Gastroesophageal sphincter (tissue), 4 donors: ENCODE measurements at regions not wholly inside any gene's neighbourhood (a gene's known extent, or its start where the extent isn't known, plus 50 kb on each side); places are given as distances from the start of the nearest gene placed in this dataset.

Experiments used
- ATAC-seq: fragments of 150-250 bp; one replicate; pipeline ENCODE4 v1.9.1; 2016; ENCODE audit warnings: mild to moderate bottlenecking, moderate library complexity
- H3K27ac ChIP-seq, 4 donors: fragments of 200-600 bp; sonication (generic) in 3 of 4; 1 replicate in 3 of 4; 2 replicates in 1 of 4; pipeline ENCODE4 v1.5.1; 2016 to 2019
- H3K27me3 ChIP-seq: fragments of 200-600 bp; sonication (generic); one replicate; pipeline ENCODE4 v1.5.1; 2019
- H3K36me3 ChIP-seq, 2 donors: fragments of 200-600 bp; sonication (generic); one replicate each; pipeline ENCODE4 v1.5.1; 2019; ENCODE audit warnings: control low read depth in 1 of 2
- H3K4me1 ChIP-seq, 3 donors: fragments of 200-600 bp; sonication (generic); 1 replicate in 2 of 3; 2 replicates in 1 of 3; pipeline ENCODE4 v1.5.1; 2016 to 2019; ENCODE audit warnings: control low read depth in 2 of 3
- H3K4me3 ChIP-seq, 2 donors: fragments of 200-600 bp; sonication (generic); one replicate each; pipeline ENCODE4 v1.5.1; 2019; ENCODE audit warnings: mild to moderate bottlenecking in 1 of 2, moderate library complexity in 1 of 2
- H3K9me3 ChIP-seq, 3 donors: fragments of 200-600 bp; sonication (generic); one replicate each; pipeline ENCODE4 v1.5.1; 2017 to 2019; ENCODE audit warnings: control low read depth in 2 of 3
- EP300 ChIP-seq: sonication (generic); formaldehyde crosslinking; IDR thresholded peaks from one replicate; pipeline ENCODE4 v1.6.1; 2017; ENCODE audit warnings: antibody characterized with exemption, mild to moderate bottlenecking
- POLR2A ChIP-seq, 2 donors: fragments of 450-650 bp; IDR thresholded peaks; one replicate each; pipeline ENCODE4 v1.6.1; 2017; ENCODE audit warnings: antibody characterized with exemption in 2 of 2, mild to moderate bottlenecking in 2 of 2, moderate library complexity in 1 of 2
- POLR2AphosphoS5 ChIP-seq: sonication (generic); formaldehyde crosslinking; IDR thresholded peaks from one replicate; pipeline ENCODE4 v1.6.1; 2017; ENCODE audit warnings: antibody characterized with exemption
- WGBS, 2 donors: methylation state at CpG; one replicate each; pipeline ENCODE4 v1.1.5; 2018; ENCODE audit warnings: low coverage in 1 of 2; 5-methylcytosine and 5-hydroxymethylcytosine counted together
- TF ChIP-seq, protein P1 (sequence below), 4 experiments: fragments of 200-600 bp in 2 of 4; fragments of 450-650 bp in 2 of 4; sonication (generic) in 1 of 4; IDR thresholded peaks; one replicate each; pipeline ENCODE4 v1.5.1; 2017 to 2019; ENCODE audit warnings: antibody characterized with exemption in 4 of 4, mild to moderate bottlenecking in 2 of 4, moderate library complexity in 2 of 4

DNA sequence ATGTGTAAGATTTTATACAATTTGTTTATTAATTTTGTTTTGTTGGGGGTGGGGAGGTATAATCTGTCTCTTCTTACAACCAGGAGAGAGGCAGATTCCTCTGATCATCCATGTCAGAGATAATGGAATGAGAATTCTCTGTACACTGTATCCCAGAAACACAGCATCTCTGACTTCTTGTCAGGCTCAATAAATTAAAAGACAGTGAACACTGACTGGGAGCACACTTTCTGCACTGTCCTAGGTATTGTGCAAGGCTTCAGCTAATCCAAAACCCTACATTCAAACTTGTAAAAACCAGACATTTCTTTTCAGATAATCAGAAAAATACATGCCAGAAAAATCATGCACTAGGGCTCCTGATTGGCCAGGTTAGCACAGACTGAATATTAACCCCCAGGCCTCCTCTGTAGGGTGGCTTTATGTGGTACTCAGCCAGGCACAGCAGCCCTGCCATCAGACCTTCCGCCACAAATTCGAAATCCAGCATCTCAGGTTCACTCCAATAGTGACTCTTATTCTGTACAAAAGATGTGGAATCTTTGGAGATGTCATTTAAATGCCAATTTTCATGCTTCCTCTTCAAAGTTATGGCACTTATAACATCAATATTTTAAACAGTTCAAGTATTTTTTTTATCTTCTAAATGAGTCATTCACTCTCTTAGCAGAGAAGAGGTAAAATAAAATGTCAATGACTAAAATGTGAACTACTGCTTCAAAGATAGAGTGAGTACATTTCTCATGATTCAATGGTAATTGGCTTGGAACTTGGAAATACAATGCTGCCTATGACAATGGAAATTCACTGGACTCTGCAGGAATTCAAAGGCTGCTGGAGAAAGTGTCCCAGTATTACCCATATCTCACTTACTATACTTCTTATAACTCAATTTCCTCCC lies 211.5 kb downstream of the KLF12 start:
- WGBS, 2 donors: 91 to 100% methylated on average over 2 of the region's 2 CpGs
- no peak overlapping the region for H3K27ac ChIP-seq
- TF ChIP-seq, protein P1, sequence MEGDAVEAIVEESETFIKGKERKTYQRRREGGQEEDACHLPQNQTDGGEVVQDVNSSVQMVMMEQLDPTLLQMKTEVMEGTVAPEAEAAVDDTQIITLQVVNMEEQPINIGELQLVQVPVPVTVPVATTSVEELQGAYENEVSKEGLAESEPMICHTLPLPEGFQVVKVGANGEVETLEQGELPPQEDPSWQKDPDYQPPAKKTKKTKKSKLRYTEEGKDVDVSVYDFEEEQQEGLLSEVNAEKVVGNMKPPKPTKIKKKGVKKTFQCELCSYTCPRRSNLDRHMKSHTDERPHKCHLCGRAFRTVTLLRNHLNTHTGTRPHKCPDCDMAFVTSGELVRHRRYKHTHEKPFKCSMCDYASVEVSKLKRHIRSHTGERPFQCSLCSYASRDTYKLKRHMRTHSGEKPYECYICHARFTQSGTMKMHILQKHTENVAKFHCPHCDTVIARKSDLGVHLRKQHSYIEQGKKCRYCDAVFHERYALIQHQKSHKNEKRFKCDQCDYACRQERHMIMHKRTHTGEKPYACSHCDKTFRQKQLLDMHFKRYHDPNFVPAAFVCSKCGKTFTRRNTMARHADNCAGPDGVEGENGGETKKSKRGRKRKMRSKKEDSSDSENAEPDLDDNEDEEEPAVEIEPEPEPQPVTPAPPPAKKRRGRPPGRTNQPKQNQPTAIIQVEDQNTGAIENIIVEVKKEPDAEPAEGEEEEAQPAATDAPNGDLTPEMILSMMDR (IDR thresholded peaks at IDR 0.05): no peak
- TF ChIP-seq POLR2AphosphoS5 (no peak), EP300 (no peak), POLR2A (IDR thresholded peaks at IDR 0.05) (no peak)
- H3K4me3 ChIP-seq: no peak overlapping the region
- ATAC-seq: no peak
- H3K4me1 ChIP-seq: peaks cover 0 to 8% (median 0%) of the 10 kb centered on the region in 3 donors
- no peaks in the 10 kb centered on the region for H3K27me3 ChIP-seq
- no peaks in the 10 kb centered on the region for H3K36me3 ChIP-seq
- H3K9me3 ChIP-seq: no peaks in the 10 kb centered on the region

DNA sequence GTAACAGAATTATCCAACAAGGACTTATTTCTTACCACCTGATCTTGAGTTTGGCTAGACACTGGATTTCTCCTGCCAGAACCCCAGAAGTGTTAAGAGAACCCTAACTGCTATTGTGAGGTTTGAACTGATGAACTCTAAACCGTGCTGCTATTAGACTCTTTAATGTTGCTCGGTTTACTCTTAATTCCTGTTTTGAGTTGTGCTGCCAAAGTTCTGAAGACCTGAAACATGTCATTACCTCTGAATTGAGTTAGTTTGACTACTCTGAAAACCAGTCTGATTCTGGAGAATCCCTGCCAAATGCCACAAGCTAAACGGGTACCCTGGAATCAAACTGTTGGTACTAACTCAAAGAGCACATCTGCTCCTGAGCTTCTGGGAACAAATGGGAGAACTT lies 215.5 kb downstream of the KLF12 start:
- no peak overlapping the region for H3K4me3 ChIP-seq
- WGBS, 2 donors: 64 to 72% methylated on average over 2 to 3 of the region's 3 CpGs
- no peak for ATAC-seq
- H3K4me1 ChIP-seq: peaks cover 7 to 37% (median 9%) of the 10 kb centered on the region in 3 donors
- H3K9me3 ChIP-seq: no peaks in the 10 kb centered on the region
- no peak overlapping the region for H3K27ac ChIP-seq
- H3K27me3 ChIP-seq: no peaks in the 10 kb centered on the region
- TF ChIP-seq, protein P1 (IDR thresholded peaks at IDR 0.05): no peak
- TF ChIP-seq EP300 (no peak), POLR2AphosphoS5 (no peak), POLR2A (IDR thresholded peaks at IDR 0.05) (no peak)
- H3K36me3 ChIP-seq: no peaks in the 10 kb centered on the region

DNA sequence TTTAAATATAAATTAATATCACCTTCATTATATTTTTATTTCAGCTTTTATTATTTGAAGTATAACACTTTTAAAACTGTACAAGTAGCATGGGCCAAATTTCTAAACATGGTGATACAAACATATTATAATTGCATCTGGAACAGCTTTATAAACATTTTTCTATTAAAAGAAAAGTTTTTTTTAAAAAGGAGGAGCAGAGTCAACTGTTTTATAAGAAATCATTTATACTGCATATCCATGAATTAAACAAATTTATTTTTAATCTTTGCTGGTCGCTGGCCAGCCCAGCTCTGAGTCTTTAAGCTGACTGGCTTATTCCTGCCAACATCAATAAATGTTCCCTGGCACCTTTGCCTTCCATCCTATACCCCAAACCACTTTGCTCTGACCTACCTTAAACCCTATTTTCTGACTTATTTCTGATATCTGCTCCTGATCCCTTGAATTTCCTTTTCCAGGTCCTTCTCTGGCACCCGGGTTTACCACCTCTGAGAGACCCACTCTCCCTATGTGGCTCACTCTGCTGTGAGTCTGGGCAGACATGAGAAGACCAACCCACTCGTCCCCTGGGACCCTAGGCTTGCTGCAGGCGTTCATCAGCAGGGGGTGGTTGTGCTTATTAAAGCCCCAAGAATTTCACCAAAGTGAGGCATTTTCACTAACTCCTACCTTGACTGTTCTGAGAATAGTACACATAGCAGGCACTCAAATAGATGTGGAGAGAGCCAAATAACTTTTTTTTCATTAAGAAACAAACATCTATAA lies 220.3 kb downstream of the KLF12 start:
- no peak for ATAC-seq
- no peak overlapping the region for H3K4me3 ChIP-seq
- H3K27ac ChIP-seq: peak overlapping the region; percentile 71 to 77 (median 74)
- 27 to 38% methylated on average over 2 to 4 of the region's 4 CpGs for WGBS, 2 donors
- H3K27me3 ChIP-seq: no peaks in the 10 kb centered on the region
- no peaks in the 10 kb centered on the region for H3K36me3 ChIP-seq
- peaks cover 13 to 57% (median 31%) of the 10 kb centered on the region in 3 donors for H3K4me1 ChIP-seq
- no peaks in the 10 kb centered on the region for H3K9me3 ChIP-seq
- no peak for TF ChIP-seq POLR2A (IDR thresholded peaks at IDR 0.05)
- no peak for TF ChIP-seq POLR2AphosphoS5
- TF ChIP-seq, protein P1 (IDR thresholded peaks at IDR 0.05): no peak
- TF ChIP-seq EP300: no peak

DNA sequence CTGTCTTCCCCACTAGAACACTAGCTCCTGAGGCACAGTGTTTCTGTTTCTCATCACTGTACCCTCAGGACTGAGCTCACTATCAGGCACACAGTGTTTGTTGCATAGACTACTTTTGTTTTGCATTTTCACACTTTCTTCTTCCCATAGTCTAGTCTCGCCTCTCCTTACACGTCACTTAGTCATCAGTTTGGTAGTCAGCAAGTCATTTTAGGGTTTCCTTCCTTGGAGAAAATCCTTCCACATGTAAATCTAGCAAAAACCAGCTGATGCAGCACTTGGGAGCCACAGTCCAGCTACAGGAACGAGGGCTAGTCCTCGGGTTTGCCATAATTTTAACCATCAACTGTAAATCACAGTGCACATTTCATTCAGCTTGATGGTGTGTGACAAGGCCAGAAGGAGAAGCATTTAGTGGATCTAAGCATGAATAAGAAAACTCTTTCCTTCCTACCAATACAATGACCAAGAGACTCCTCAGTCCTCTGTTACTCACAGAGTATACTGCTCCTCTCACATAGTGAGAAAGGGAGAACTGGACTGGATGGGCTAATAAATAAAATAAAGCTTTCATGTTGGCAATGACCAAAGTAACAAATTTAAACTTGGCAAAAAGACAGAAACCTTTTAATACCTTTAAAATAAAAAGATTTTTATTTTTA lies 221.0 kb downstream of the KLF12 start:
- no peaks in the 10 kb centered on the region for H3K27me3 ChIP-seq
- WGBS, 2 donors: 24 to 50% methylated on average over 2 to 4 of the region's 4 CpGs
- H3K9me3 ChIP-seq: no peaks in the 10 kb centered on the region
- H3K27ac ChIP-seq: peak overlapping the region; percentile 57 to 77 (median 72)
- no peak overlapping the region for H3K4me3 ChIP-seq
- peaks cover 13 to 57% (median 31%) of the 10 kb centered on the region in 3 donors for H3K4me1 ChIP-seq
- H3K36me3 ChIP-seq: no peaks in the 10 kb centered on the region
- no peak for TF ChIP-seq POLR2A (IDR thresholded peaks at IDR 0.05)
- no peak for TF ChIP-seq EP300
- TF ChIP-seq, protein P1 (IDR thresholded peaks at IDR 0.05): no peak
- no peak for TF ChIP-seq POLR2AphosphoS5
- ATAC-seq: no peak
